NCI-H2196 (cell line): ENCODE measurements at regions not wholly inside any gene's neighbourhood (a gene's known extent, or its start where the extent isn't known, plus 50 kb on each side); places are given as distances from the start of the nearest gene placed in this dataset.
"Not testable (repeated sequence)": the region's sequence is repeated elsewhere in the genome, so short reads cannot be mapped to it uniquely, and the experiment has no call there.

Source experiments
- DNase-seq: peaks from one replicate; lab custom pipeline; 2025; ENCODE audit not compliant: unreplicated experiment; lab: John Stamatoyannopoulos, UW

GRCh38 chr11:103716363-103716762, 320.1 kb upstream of the DDI1 start:
- DNase-seq, result no peak

GRCh38 chr11:103727262-103727661, 309.2 kb upstream of the DDI1 start:
- DNase-seq, result no peak

GRCh38 chr11:103729617-103730016, 306.8 kb upstream of the DDI1 start:
- DNase-seq, result no peak

GRCh38 chr11:103730131-103730940, 306.1 kb upstream of the DDI1 start:
- DNase-seq, result no peak

DNA sequence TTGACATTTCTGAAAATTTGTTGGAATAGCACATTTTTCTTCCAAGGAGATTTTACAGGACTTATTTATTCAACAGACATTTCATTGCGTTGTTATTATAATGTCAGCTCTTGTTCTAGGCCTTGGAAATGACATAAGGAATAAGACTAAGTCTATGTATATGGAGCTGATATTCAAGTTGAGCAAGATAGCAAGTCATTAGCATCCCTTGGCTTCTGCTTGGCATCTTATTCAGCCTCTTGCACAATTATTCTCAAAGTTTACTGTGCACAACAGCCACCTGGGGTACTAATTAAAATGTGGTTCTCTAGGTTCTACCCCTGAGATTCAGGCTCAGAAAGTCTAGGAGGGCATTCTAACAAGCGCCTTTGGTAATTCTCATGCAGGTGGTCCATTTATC, 304.8 kb upstream of the DDI1 start:
- no peak for DNase-seq

DNA sequence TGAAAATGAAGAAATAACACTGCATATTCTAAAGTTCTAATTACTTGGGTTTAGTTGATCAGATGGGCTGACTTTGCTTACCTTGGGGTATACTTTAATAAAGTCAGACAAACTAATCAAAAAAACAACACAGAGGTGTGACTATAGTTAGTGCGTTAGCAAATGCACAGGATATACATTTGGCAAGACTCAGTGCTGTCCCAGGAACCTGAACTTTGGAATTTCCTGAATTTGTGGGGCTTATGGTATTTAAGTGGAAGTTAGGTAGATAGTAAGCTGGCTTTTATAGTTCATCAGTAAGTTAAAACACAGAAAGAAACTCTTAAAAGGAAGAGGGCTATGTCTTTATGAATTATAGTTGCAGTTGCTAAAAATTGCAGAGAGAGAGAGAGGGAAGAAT, 302.6 kb upstream of the DDI1 start:
- DNase-seq, result no peak

DNA sequence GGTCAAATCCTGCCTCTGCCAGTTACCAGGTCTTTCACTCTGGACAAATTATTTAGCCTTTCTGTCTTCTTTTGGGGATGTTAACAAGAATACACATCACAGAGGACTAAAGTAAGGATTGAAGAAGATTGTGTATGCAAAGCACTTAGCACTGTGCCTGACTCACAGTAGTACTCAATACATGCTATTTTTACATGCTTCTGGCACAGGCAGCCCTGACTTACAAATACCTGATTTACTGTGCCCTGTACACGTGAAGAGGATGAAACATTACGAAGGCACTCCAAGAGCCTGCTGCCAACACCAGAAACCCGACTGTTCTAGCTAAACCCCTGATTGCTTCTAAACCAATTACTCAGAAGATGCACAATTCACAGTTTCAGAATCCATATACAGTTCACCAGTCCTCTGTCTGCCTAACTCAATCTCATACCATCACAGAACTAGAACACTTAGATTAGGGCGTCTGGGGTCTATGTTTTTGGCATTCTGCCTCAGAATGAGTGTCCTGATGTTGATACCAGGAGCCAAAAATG, 300.9 kb upstream of the DDI1 start:
- no peak for DNase-seq

DNA sequence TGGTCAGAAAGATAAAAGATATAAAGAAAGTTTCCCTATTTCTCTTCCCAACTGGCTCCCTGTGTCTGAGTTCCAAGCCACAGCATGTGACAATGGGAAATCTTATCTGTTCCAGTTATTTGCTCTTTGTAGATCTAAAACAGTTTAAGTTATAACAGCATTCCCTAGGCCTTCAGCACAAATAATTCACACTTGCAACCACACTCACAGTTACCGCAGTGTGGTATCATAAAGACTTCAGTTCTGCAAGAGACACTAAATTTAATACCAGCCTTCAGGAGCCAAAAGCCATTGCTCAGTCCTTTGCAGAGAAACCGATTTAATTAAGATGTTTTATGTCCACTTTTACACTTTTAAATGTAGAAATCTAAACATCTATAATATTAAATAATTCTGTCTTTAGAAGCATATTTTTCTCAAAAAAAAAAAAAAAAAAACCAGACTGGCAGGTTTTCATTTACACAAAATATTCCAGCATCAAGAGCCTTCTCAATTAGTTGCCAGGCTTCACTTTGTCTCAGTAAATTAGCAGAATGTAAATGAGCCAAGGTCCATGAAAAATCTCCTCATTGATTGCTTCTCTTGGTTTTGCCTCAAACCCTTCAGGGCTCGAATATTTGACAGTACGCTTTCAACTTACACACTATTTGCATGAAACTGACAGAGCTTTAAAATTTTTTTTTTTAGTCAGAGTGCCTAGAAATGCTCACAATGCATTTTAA, 300.0 kb upstream of the DDI1 start:
- no peak for DNase-seq

DNA sequence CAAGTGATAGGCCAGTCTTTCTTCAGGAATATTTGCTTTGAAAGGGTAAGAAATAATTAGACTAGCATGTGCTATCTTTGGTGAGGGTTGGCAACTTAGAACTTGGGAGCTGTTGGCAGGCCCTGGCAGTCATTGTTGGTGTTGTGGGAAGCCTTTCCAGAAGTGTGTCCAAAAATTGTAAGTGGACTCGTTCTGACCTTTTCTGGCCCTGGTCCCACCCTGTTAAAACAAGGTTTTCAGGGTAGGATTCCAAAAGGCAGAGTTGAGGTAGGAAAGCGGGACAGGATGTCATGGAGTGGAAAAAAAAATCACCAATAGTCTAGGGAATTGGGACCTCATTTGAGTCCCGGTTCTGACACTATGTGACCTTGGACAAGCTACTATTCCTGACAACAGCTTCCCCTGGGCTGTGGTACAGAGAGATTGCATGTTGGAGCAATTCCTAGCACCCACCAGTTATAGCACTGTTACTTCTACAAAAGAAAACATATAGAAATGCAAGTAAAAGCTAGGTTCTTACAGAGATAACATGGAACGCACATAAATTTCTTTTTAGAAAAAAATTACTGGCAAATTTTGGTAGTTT, 299.3 kb upstream of the DDI1 start:
- no peak for DNase-seq

GRCh38 chr11:103737747-103738146, 298.7 kb upstream of the DDI1 start:
- no peak for DNase-seq

DNA sequence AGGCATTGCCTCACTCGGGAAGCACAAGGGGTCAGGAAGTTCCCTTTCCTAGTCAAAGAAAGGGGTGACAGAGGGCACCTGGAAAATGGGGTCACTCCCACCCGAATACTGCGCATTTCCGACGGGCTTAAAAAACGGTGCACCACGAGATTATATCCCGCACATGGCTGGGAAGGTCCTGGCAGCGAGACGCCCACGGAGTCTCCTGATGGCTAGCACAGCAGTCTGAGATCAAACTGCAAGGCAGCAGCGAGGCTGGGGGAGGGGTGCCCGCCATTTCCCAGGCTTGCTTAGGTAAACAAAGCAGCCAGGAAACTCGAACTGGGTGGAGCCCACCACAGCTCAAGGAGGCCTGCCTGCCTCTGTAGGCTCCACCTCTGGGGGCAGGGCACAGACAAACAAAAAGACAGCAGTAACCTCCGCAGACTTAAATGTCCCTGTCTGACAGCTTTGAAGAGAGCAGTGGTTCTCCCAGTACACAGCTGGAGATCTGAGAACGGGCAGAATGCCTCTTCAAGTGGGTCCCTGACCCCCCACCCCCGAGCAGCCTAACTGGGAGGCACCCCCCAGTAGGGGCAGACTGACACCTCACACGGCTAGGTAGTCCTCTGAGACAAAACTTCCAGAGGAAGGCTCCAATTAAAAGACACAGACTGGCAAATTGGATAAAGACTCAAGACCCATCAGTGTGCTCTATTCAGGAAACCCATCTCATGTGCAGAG, 297.2 kb upstream of the DDI1 start:
- DNase-seq, result not testable (repeated sequence)

GRCh38 chr11:103744496-103745153, 291.8 kb upstream of the DDI1 start:
- no peak for DNase-seq

DNA sequence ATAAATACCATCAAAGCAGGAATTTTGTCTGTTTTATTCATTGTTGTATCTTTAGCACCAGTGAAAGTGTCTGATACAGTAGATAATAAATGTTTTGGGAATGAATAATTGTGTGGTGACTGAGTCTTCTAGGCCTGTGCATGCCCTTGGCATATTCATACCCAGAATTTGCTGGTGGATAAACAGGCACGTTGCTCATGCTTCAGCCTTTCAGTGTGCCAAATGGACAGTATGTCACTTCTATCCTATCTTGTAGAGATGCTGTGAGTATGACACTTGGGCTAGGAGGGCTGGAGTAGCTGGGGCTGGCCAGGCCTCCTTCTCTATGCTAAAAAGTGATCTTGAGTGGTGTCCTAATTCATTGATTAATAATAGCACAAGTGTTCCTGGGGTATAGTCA, 287.3 kb upstream of the DDI1 start:
- DNase-seq, result no peak

DNA sequence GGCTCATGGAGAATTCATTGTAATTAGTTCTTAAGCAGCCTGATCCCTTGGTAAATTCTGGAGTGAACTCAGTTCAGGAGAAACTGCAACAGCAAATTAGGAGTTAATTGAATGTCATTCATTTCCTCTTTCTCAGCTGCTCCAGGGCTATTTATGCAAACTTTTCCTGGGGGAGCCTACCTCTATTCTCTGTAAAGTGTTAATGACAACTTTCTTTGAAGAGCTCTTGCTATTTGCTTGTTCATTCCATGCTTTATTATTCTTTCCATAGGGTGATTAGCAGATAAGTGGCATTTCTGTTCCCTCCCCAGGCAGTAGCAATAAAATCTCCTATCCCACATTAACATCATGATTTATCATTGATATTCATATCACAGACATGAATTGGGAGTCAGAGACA, 267.6 kb upstream of the DDI1 start:
- DNase-seq, result no peak

DNA sequence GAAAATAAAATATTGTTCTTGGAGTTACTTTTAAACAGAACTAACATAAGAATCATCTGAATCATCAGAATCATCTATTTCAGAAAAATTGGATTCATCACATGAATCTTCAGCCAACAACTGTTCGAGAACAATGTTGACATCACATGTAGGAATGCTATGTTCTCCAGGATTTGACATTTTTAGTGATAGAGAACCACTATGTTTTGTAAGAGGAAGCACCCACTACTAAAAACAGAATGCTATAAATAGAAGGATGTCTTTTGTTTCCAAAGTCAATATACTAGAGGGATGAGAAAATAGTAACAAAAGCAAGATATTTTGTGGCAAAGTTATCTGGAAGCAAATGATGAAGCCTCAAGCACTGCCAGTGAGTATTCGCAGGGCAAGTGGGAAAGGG, 263.4 kb upstream of the DDI1 start:
- DNase-seq, result no peak

DNA sequence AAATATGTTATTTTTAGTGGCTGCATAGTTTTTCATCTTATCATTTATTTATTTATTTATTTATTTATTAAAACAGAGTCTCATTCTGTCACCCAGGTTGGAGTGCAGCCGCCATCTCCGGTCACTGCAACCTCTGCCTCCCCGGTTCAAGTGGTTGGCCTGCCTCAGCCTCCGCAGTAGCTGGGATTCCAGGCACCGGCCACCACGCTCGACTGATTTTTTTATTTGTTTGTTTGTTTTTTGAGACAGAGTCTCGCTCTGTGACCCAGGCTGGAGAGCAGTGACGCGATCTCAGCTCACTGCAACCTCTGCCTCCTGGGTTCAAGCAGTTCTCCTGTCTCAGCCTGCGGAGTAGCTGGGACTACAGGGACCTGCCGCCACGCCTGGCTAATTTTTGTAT, 262.9 kb upstream of the DDI1 start:
- DNase-seq, result no peak

DNA sequence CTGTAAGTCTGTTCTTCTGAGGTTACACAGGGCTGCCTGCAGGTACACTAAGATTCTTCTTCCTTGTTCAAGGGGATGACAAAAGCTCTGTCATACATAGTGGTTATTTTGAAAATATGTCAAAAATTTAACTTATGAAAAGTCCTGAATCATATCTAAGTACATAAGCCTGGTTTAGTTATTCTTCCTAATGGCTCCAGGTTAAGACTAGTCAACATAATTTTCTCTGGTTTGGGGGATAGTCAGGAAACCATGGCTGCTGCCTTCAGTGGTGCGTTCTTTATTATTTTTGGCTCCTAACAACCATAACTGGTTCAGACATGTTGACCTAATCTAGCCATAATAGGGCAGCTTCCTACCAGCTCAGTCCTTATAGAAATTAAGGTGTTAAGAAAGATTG, 257.4 kb upstream of the DDI1 start:
- no peak for DNase-seq

DNA sequence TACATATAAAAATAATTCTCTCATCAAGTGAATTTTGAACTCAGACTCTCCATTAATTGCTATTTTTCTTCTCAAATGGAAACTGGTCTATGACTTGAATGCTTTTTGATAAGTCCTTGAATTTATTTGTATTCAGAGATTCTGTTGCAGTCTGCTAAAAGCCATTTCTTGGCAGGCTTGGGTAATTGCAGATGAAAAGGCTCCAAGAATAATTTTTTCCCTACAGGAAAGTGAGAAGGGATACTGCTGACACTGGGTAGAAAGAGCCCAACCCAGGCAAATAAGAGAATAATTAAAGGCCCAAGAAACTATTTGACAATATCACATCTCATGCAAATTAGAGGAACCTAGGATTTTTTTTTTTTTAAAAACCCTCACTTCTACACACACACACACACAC, 246.5 kb upstream of the DDI1 start:
- no peak for DNase-seq

- DNase-seq, result no peak
Measured at GRCh38 chr11:103792981-103793468, 243.4 kb upstream of the DDI1 start.

DNA sequence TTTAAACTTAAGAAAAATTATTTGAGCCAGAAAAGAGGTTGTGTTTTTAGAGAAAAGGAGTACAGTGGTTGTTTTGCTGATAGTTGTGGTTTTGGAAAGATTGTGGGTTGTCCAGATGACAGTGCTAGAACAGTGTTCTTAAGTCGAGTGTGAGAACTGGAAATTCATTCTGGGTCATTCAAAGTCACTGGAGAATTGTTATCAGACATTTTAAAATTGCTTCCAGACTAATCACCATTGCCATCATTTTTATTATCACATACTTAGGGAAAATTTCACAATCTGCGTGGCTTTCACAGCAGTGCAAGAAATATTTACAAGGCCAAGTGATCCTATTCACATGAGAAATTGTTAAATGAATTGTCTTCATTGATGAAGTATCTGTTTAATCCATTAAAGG, 242.2 kb upstream of the DDI1 start:
- no peak for DNase-seq

GRCh38 chr11:103798026-103798425, 238.4 kb upstream of the DDI1 start:
- no peak for DNase-seq
